Gastrocnemius medialis (tissue), 4 donors: ENCODE measurements at regions not wholly inside any gene's neighbourhood (a gene's known extent, or its start where the extent isn't known, plus 50 kb on each side); places are given as distances from the start of the nearest gene placed in this dataset.

Source experiments
- CTCF ChIP-seq, 5 experiments: fragments of 450-650 bp in 3 of 5; fragments of 200-600 bp in 2 of 5; sonication (generic) in 2 of 5; IDR thresholded peaks in 4 of 5; conservative IDR thresholded peaks in 1 of 5; 1 replicate in 4 of 5; 2 replicates in 1 of 5; pipeline ENCODE4 v1.5.1; 2016 to 2019; ENCODE audit warnings: antibody characterized with exemption in 5 of 5, mild to moderate bottlenecking in 3 of 5, moderate library complexity in 3 of 5
- POLR2A ChIP-seq, 2 donors: fragments of 450-650 bp; IDR thresholded peaks; one replicate each; pipeline ENCODE4 v1.6.1; 2017; ENCODE audit warnings: antibody characterized with exemption in 2 of 2, mild to moderate bottlenecking in 2 of 2, moderate library complexity in 2 of 2

GRCh38 chr15:69511015-69511414 lies 58.4 kb downstream of the RPLP1 start:
- TF ChIP-seq CTCF (IDR thresholded peaks at IDR 0.05 in 4 of 5, conservative IDR thresholded peaks at IDR 0.05 in 1 of 5): no peak
- no peak for TF ChIP-seq POLR2A (IDR thresholded peaks at IDR 0.05)
